ENCODE measurements at regions not wholly inside any gene's neighbourhood (a gene's known extent, or its start where the extent isn't known, plus 50 kb on each side); places are given as distances from the start of the nearest gene placed in this dataset.

GRCh38 chr1:29953961-29954360 is 717.6 kb downstream of the PTPRU start:
- TF ChIP-seq POLR2A (IDR thresholded peaks at IDR 0.05; ENCODE audit: extremely low read depth, insufficient read length) (no peak), MAX (IDR thresholded peaks at IDR 0.05; ENCODE audit: low read depth, low read length) (no peak), CTCF (IDR thresholded peaks at IDR 0.05; ENCODE audit: low read depth, low read length) (no peak), MYC (IDR thresholded peaks at IDR 0.05; ENCODE audit: low read depth, low read length) (no peak)
- no peak for DNase-seq (ENCODE audit: low read depth)
- H3K4me3 ChIP-seq (ENCODE audit: low read depth, low read length): no peak overlapping the region

- no peak overlapping the region for H3K4me3 ChIP-seq (ENCODE audit: low read depth, low read length)
- DNase-seq (ENCODE audit: low read depth): no peak
- no peak for TF ChIP-seq MYC (IDR thresholded peaks at IDR 0.05; ENCODE audit: low read depth, low read length)
- TF ChIP-seq POLR2A (IDR thresholded peaks at IDR 0.05; ENCODE audit: extremely low read depth, insufficient read length): no peak
- no peak for TF ChIP-seq MAX (IDR thresholded peaks at IDR 0.05; ENCODE audit: low read depth, low read length)
- no peak for TF ChIP-seq CTCF (IDR thresholded peaks at IDR 0.05; ENCODE audit: low read depth, low read length)
These were observed 713.4 kb downstream of the PTPRU start for GRCh38 chr1:29949676-29950075.

GRCh38 chr1:29948581-29948980 is 712.3 kb downstream of the PTPRU start:
- no peak for DNase-seq (ENCODE audit: low read depth)
- TF ChIP-seq MAX (IDR thresholded peaks at IDR 0.05; ENCODE audit: low read depth, low read length) (no peak), MYC (IDR thresholded peaks at IDR 0.05; ENCODE audit: low read depth, low read length) (no peak), POLR2A (IDR thresholded peaks at IDR 0.05; ENCODE audit: extremely low read depth, insufficient read length) (no peak), CTCF (IDR thresholded peaks at IDR 0.05; ENCODE audit: low read depth, low read length) (no peak)

GRCh38 chr1:29946057-29946456 is 709.7 kb downstream of the PTPRU start:
- no peak for DNase-seq (ENCODE audit: low read depth)
- no peak for TF ChIP-seq POLR2A (IDR thresholded peaks at IDR 0.05; ENCODE audit: extremely low read depth, insufficient read length)
- no peak for TF ChIP-seq CTCF (IDR thresholded peaks at IDR 0.05; ENCODE audit: low read depth, low read length)
- TF ChIP-seq MAX (IDR thresholded peaks at IDR 0.05; ENCODE audit: low read depth, low read length): no peak
- no peak for TF ChIP-seq MYC (IDR thresholded peaks at IDR 0.05; ENCODE audit: low read depth, low read length)
- no peak overlapping the region for H3K4me3 ChIP-seq (ENCODE audit: low read depth, low read length)

More at GRCh38 chr1:29948581-29948980, 712.3 kb downstream of the PTPRU start:
- no peak overlapping the region for H3K4me3 ChIP-seq (ENCODE audit: low read depth, low read length)

- no peak overlapping the region for H3K4me3 ChIP-seq (ENCODE audit: low read depth, low read length)
- TF ChIP-seq MYC (IDR thresholded peaks at IDR 0.05; ENCODE audit: low read depth, low read length) (no peak), CTCF (IDR thresholded peaks at IDR 0.05; ENCODE audit: low read depth, low read length) (no peak)
- no peak for DNase-seq (ENCODE audit: low read depth)
These were observed 709.1 kb downstream of the PTPRU start for GRCh38 chr1:29945426-29945825.

- TF ChIP-seq CTCF (IDR thresholded peaks at IDR 0.05; ENCODE audit: low read depth, low read length) (no peak), MAX (IDR thresholded peaks at IDR 0.05; ENCODE audit: low read depth, low read length) (no peak), POLR2A (IDR thresholded peaks at IDR 0.05; ENCODE audit: extremely low read depth, insufficient read length) (no peak), MYC (IDR thresholded peaks at IDR 0.05; ENCODE audit: low read depth, low read length) (no peak)
- H3K4me3 ChIP-seq (ENCODE audit: low read depth, low read length): no peak overlapping the region
- no peak for DNase-seq (ENCODE audit: low read depth)
These were observed 708.1 kb downstream of the PTPRU start for GRCh38 chr1:29944253-29944905.

All from NB4 (cell line).